CD8-positive, alpha-beta memory T cell (primary cell): ENCODE measurements at regions not wholly inside any gene's neighbourhood (a gene's known extent, or its start where the extent isn't known, plus 50 kb on each side); places are given as distances from the start of the nearest gene placed in this dataset.

Experiments
- CTCF ChIA-PET: fragments of 350-600 bp; sonication (Branson Sonifier 250); formaldehyde crosslinking; loops from one replicate; lab custom pipeline; 2021; ENCODE audit warnings: antibody characterized with exemption; lab: Charles Lee
- POLR2A ChIA-PET: fragments of 350-600 bp; sonication (Branson Sonifier 250); formaldehyde crosslinking; loops from one replicate; lab custom pipeline; 2021; ENCODE audit warnings: antibody characterized with exemption; lab: Charles Lee
- DNase-seq, 5 donors: peaks; one replicate each; pipeline versions ENCODE4 v3.0.0 to v3.0.0-alpha.2; 2020 to 2022; ENCODE audit warnings: mixed read lengths in 1 of 5
- H3K27ac ChIP-seq: one replicate; pipeline ENCODE4 v1.7.0; 2013; ENCODE audit warnings: low read depth, mild to moderate bottlenecking, low read length, moderate library complexity
- H3K27me3 ChIP-seq: 2 replicates; pipeline ENCODE4 v1.7.0; 2013; ENCODE audit warnings: low read length, mild to moderate bottlenecking; ENCODE audit not compliant: insufficient read depth, poor library complexity, severe bottlenecking
- H3K36me3 ChIP-seq: 2 replicates; pipeline ENCODE4 v1.7.0; 2013; ENCODE audit warnings: mild to moderate bottlenecking, low read length, moderate library complexity; ENCODE audit not compliant: insufficient read depth
- H3K4me1 ChIP-seq: 2 replicates; pipeline ENCODE4 v1.7.0; 2013; ENCODE audit warnings: mild to moderate bottlenecking, low read length, moderate library complexity; ENCODE audit not compliant: insufficient read depth
- H3K4me3 ChIP-seq: 2 replicates; pipeline ENCODE4 v1.7.0; 2013; ENCODE audit warnings: mild to moderate bottlenecking, low read length
- H3K9me3 ChIP-seq: 2 replicates; pipeline ENCODE4 v1.7.0; 2013; ENCODE audit warnings: mild to moderate bottlenecking, low read length
- H3K27ac Mint-ChIP-seq, 8 donors: one replicate each; pipeline ENCODE4 v1.8.0; 2020 to 2021; ENCODE audit warnings: mixed read lengths in 8 of 8, mild to moderate bottlenecking in 6 of 8, inconsistent platforms in 3 of 8, moderate library complexity in 3 of 8
- H3K27me3 Mint-ChIP-seq, 2 donors: one replicate each; pipeline ENCODE4 v1.8.0; 2020 to 2021; ENCODE audit warnings: mixed read lengths in 2 of 2, mild to moderate bottlenecking in 1 of 2, moderate library complexity in 1 of 2
- H3K36me3 Mint-ChIP-seq, 3 donors: one replicate each; pipeline ENCODE4 v1.8.0; 2020 to 2021; ENCODE audit warnings: mixed read lengths in 3 of 3, inconsistent platforms in 1 of 3, mild to moderate bottlenecking in 1 of 3
- H3K4me1 Mint-ChIP-seq, 3 donors: one replicate each; pipeline ENCODE4 v1.8.0; 2020 to 2021; ENCODE audit warnings: mixed read lengths in 3 of 3, inconsistent platforms in 1 of 3, mild to moderate bottlenecking in 1 of 3
- H3K4me3 Mint-ChIP-seq, 7 donors: one replicate each; pipeline ENCODE4 v1.8.0; 2020 to 2021; ENCODE audit warnings: mixed read lengths in 7 of 7, mild to moderate bottlenecking in 6 of 7, moderate library complexity in 4 of 7, inconsistent platforms in 2 of 7
- H3K9me3 Mint-ChIP-seq, 5 donors: one replicate each; pipeline ENCODE4 v1.8.0; 2020 to 2022; ENCODE audit warnings: mixed read lengths in 5 of 5, mild to moderate bottlenecking in 3 of 5, moderate library complexity in 2 of 5, inconsistent platforms in 1 of 5

DNA sequence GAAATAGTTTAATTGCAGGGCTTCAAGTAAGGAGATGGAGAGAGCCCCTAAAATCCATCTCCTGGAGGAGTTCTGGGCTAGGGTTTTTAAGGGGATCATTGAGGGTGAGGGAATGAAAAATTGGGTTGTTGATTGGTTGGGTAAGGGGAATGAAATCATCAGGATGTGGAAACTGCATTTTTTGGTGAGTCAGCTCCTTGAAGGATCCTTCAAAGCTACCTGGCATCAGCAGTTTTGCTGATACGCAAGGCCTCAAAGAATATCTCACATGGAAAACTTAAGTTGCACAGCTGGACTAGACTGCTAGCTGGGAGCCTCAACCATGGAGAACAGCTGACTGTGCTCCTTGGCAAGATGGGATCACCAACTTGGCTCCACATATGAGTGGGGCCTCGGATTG, 136.7 kb downstream of the FGF10 start:
- POLR2A ChIA-PET, result no interaction called here
- H3K27ac Mint-ChIP-seq, result no peak overlapping the region
- Histone ChIP-seq H3K27ac (no peak overlapping the region), H3K36me3 (no peaks in the 10 kb centered on the region), H3K9me3 (no peaks in the 10 kb centered on the region), H3K4me3 (no peak overlapping the region), H3K27me3 (no peaks in the 10 kb centered on the region), H3K4me1 (no peaks in the 10 kb centered on the region)
- no peak for DNase-seq
- H3K36me3 Mint-ChIP-seq, result no peaks in the 10 kb centered on the region
- H3K27me3 Mint-ChIP-seq, result no peaks in the 10 kb centered on the region
- no peaks in the 10 kb centered on the region for H3K4me1 Mint-ChIP-seq
- no peak overlapping the region for H3K4me3 Mint-ChIP-seq
- peaks cover 0 to 17% (median 4%) of the 10 kb centered on the region in 5 donors for H3K9me3 Mint-ChIP-seq
- CTCF ChIA-PET, result no interaction called here

- Mint-ChIP-seq H3K36me3 (no peaks in the 10 kb centered on the region), H3K4me1 (no peaks in the 10 kb centered on the region), H3K27me3 (no peaks in the 10 kb centered on the region), H3K27ac (no peak overlapping the region), H3K4me3 (no peak overlapping the region), H3K9me3 (peaks cover 0 to 28% (median 4%) of the 10 kb centered on the region in 5 donors)
- no peak for DNase-seq
- CTCF ChIA-PET, result no interaction called here
- Histone ChIP-seq H3K4me1 (no peaks in the 10 kb centered on the region), H3K4me3 (no peak overlapping the region), H3K36me3 (no peaks in the 10 kb centered on the region), H3K27ac (no peak overlapping the region), H3K27me3 (no peaks in the 10 kb centered on the region), H3K9me3 (no peaks in the 10 kb centered on the region)
- POLR2A ChIA-PET, result no interaction called here
Measured at GRCh38 chr5:44246986-44247385, 142.2 kb downstream of the FGF10 start.

GRCh38 chr5:44245935-44246334, 143.3 kb downstream of the FGF10 start:
- ChIA-PET CTCF (no interaction called here), POLR2A (no interaction called here)
- no peaks in the 10 kb centered on the region for H3K27me3 Mint-ChIP-seq
- peaks cover 0 to 23% (median 4%) of the 10 kb centered on the region in 5 donors for H3K9me3 Mint-ChIP-seq
- H3K27me3 ChIP-seq, result no peaks in the 10 kb centered on the region
- H3K36me3 Mint-ChIP-seq, result no peaks in the 10 kb centered on the region
- no peaks in the 10 kb centered on the region for H3K4me1 Mint-ChIP-seq
- H3K4me3 Mint-ChIP-seq, result no peak overlapping the region
- no peak for DNase-seq
- no peaks in the 10 kb centered on the region for H3K4me1 ChIP-seq
- H3K27ac ChIP-seq, result no peak overlapping the region
- no peaks in the 10 kb centered on the region for H3K36me3 ChIP-seq
- no peak overlapping the region for H3K4me3 ChIP-seq
- H3K9me3 ChIP-seq, result no peaks in the 10 kb centered on the region
- H3K27ac Mint-ChIP-seq, result no peak overlapping the region

DNA sequence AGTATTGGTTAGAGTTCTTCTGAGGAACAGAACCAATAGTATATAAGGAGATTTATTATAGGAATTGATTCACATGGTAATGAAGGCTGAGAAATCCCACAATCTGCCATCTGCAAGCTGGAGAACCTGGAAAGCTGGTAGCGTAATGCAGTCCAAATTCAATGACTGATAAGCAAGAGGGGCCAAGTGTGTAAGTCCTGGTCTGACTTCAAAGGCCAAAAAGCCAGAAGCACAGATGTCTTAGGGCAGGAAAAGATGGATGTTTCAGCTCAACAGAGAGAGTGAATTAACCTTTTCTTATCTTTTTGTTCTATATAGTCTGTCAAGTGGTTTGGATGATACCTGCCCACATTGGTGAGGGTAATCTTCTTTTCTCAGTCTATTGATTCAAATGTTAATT, 146.4 kb downstream of the FGF10 start:
- H3K4me1 ChIP-seq, result no peaks in the 10 kb centered on the region
- no peak overlapping the region for H3K27ac Mint-ChIP-seq
- H3K9me3 Mint-ChIP-seq, result peaks cover 0 to 18% (median 2%) of the 10 kb centered on the region in 5 donors
- H3K4me3 ChIP-seq, result no peak overlapping the region
- no peaks in the 10 kb centered on the region for H3K4me1 Mint-ChIP-seq
- H3K36me3 ChIP-seq, result no peaks in the 10 kb centered on the region
- H3K9me3 ChIP-seq, result no peaks in the 10 kb centered on the region
- H3K27ac ChIP-seq, result no peak overlapping the region
- no peak for DNase-seq
- H3K36me3 Mint-ChIP-seq, result no peaks in the 10 kb centered on the region
- no peak overlapping the region for H3K4me3 Mint-ChIP-seq
- ChIA-PET POLR2A (no interaction called here), CTCF (interaction anchor here (0.7 kb wide), 1 partner anchor 25 kb away, joined by 3 read pairs; no protein-coding TSS in a partner anchor)
- H3K27me3 ChIP-seq, result no peaks in the 10 kb centered on the region
- no peaks in the 10 kb centered on the region for H3K27me3 Mint-ChIP-seq

DNA sequence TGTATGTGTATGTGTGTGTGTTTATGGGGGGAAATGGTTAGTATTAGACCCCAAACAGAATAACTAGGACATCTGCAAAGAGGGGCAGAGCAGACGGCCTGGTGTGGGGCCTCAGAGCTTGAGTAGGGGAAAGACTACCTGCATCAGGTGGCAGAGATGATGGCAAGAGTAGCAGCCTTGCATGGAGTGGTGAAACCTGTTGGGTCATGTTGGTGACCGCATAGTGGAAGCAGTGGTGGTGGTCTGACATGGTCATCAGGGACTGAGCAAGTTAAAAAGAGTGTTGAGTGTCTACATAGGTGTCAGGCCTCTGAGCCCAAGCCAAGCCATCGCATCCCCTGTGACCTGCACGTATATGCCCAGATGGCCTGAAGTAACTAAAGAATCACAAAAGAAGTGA, 153.2 kb downstream of the FGF10 start:
- CTCF ChIA-PET, result no interaction called here
- H3K4me3 ChIP-seq, result no peak overlapping the region

DNA sequence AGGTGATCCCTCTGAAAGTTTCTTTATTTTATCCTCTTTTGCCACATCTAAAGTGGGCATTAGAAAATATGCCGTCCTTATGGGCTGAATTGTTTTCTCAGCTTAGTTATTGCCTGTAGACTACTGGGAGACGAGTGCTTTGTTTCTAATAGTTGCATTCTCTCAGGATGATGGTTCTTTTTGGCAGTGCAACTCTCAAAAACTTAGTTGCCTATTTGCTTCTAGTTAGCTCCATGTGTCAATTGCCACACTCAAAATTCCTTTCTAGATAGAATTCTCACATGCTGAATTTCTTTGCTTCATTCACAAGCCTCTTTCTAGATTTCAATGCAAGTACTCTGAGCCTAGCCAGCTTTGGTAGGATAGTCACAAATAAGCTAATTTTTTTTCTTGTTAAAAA, 155.5 kb downstream of the FGF10 start:
- Histone ChIP-seq H3K27me3 (no peaks in the 10 kb centered on the region), H3K4me1 (no peaks in the 10 kb centered on the region), H3K9me3 (no peaks in the 10 kb centered on the region), H3K4me3 (no peak overlapping the region), H3K36me3 (no peaks in the 10 kb centered on the region), H3K27ac (no peak overlapping the region)
- no peaks in the 10 kb centered on the region for H3K27me3 Mint-ChIP-seq
- DNase-seq, result no peak
- no peak overlapping the region for H3K27ac Mint-ChIP-seq
- peaks cover 2 to 14% (median 10%) of the 10 kb centered on the region in 5 donors for H3K9me3 Mint-ChIP-seq
- ChIA-PET CTCF (no interaction called here), POLR2A (no interaction called here)
- no peaks in the 10 kb centered on the region for H3K4me1 Mint-ChIP-seq
- H3K36me3 Mint-ChIP-seq, result no peaks in the 10 kb centered on the region
- H3K4me3 Mint-ChIP-seq, result no peak overlapping the region

More for the DNA sequence above, 153.2 kb downstream of the FGF10 start:
- Mint-ChIP-seq H3K4me1 (no peaks in the 10 kb centered on the region), H3K4me3 (no peak overlapping the region), H3K9me3 (peaks cover 2 to 9% (median 7%) of the 10 kb centered on the region in 5 donors), H3K27ac (no peak overlapping the region), H3K36me3 (no peaks in the 10 kb centered on the region), H3K27me3 (no peaks in the 10 kb centered on the region)
- POLR2A ChIA-PET, result no interaction called here
- H3K9me3 ChIP-seq, result no peaks in the 10 kb centered on the region
- H3K36me3 ChIP-seq, result no peaks in the 10 kb centered on the region
- H3K4me1 ChIP-seq, result no peaks in the 10 kb centered on the region
- no peak overlapping the region for H3K27ac ChIP-seq
- DNase-seq, result no peak
- no peaks in the 10 kb centered on the region for H3K27me3 ChIP-seq

- H3K36me3 Mint-ChIP-seq, result no peaks in the 10 kb centered on the region
- H3K27ac Mint-ChIP-seq, result no peak overlapping the region
- Histone ChIP-seq H3K27ac (no peak overlapping the region), H3K9me3 (no peaks in the 10 kb centered on the region), H3K27me3 (no peaks in the 10 kb centered on the region), H3K4me1 (no peaks in the 10 kb centered on the region), H3K36me3 (no peaks in the 10 kb centered on the region), H3K4me3 (no peak overlapping the region)
- ChIA-PET POLR2A (no interaction called here), CTCF (no interaction called here)
- peaks cover 0 to 1% of the 10 kb centered on the region in 2 donors for H3K27me3 Mint-ChIP-seq
- H3K4me1 Mint-ChIP-seq, result no peaks in the 10 kb centered on the region
- peaks cover 0 to 14% (median 7%) of the 10 kb centered on the region in 5 donors for H3K9me3 Mint-ChIP-seq
- H3K4me3 Mint-ChIP-seq, result no peak overlapping the region
- DNase-seq, result no peak
Measured at GRCh38 chr5:44225231-44226160, 163.7 kb downstream of the FGF10 start.

- H3K4me3 Mint-ChIP-seq, result no peak overlapping the region
- H3K9me3 ChIP-seq, result no peaks in the 10 kb centered on the region
- H3K9me3 Mint-ChIP-seq, result peaks cover 14 to 23% (median 17%) of the 10 kb centered on the region in 5 donors
- H3K27ac ChIP-seq, result no peak overlapping the region
- POLR2A ChIA-PET, result no interaction called here
- no peaks in the 10 kb centered on the region for H3K27me3 Mint-ChIP-seq
- CTCF ChIA-PET, result no interaction called here
- no peak overlapping the region for H3K27ac Mint-ChIP-seq
- no peak for DNase-seq
- H3K36me3 ChIP-seq, result no peaks in the 10 kb centered on the region
- H3K4me1 ChIP-seq, result no peaks in the 10 kb centered on the region
- H3K27me3 ChIP-seq, result no peaks in the 10 kb centered on the region
- no peak overlapping the region for H3K4me3 ChIP-seq
- no peaks in the 10 kb centered on the region for H3K36me3 Mint-ChIP-seq
- no peaks in the 10 kb centered on the region for H3K4me1 Mint-ChIP-seq
Measured at GRCh38 chr5:44199408-44199807, 189.8 kb downstream of the FGF10 start.
